H9 (cell line): ENCODE measurements at regions not wholly inside any gene's neighbourhood (a gene's known extent, or its start where the extent isn't known, plus 50 kb on each side); places are given as distances from the start of the nearest gene placed in this dataset.

Experiments
- DNase-seq: peaks from one replicate; pipeline ENCODE4 v3.0.0-alpha.2; 2017
- H2AFZ ChIP-seq: one replicate; pipeline ENCODE4 v1.6.1; 2013; ENCODE audit warnings: mild to moderate bottlenecking, low read length, control low read depth, moderate library complexity
- H2AK5ac ChIP-seq: 2 replicates; pipeline ENCODE4 v1.6.1; 2013; ENCODE audit warnings: low read length, control low read depth, mixed read lengths; ENCODE audit not compliant: insufficient read length
- H2BK120ac ChIP-seq: one replicate; pipeline ENCODE4 v1.6.1; 2013; ENCODE audit warnings: low read depth, mild to moderate bottlenecking, low read length, control low read depth, inconsistent platforms; ENCODE audit not compliant: poor library complexity, severe bottlenecking
- H2BK12ac ChIP-seq: 2 replicates; pipeline ENCODE4 v1.6.1; 2013; ENCODE audit warnings: low read length, control low read depth, mixed read lengths, low read depth; ENCODE audit not compliant: insufficient read length
- H2BK15ac ChIP-seq: 2 replicates; pipeline ENCODE4 v1.6.1; 2013; ENCODE audit warnings: low read depth, low read length, control low read depth
- H2BK20ac ChIP-seq: one replicate; pipeline ENCODE4 v1.6.1; 2013; ENCODE audit warnings: low read depth, mild to moderate bottlenecking, low read length, control low read depth, inconsistent platforms; ENCODE audit not compliant: poor library complexity, severe bottlenecking
- H2BK5ac ChIP-seq: 2 replicates; pipeline ENCODE4 v1.6.1; 2013; ENCODE audit warnings: low read length, control low read depth, mixed read lengths; ENCODE audit not compliant: insufficient read length
- H3K14ac ChIP-seq: 2 replicates; pipeline ENCODE4 v1.6.1; 2013; ENCODE audit warnings: low read length, control low read depth; ENCODE audit not compliant: insufficient read depth
- H3K18ac ChIP-seq: 2 replicates; pipeline ENCODE4 v1.6.1; 2013; ENCODE audit warnings: low read depth, mild to moderate bottlenecking, mixed read lengths, low read length, control low read depth; ENCODE audit not compliant: insufficient read length
- H3K23ac ChIP-seq: 2 replicates; pipeline ENCODE4 v1.6.1; 2013; ENCODE audit warnings: low read length, control low read depth, mixed read lengths, low read depth; ENCODE audit not compliant: insufficient read length
- H3K23me2 ChIP-seq: 2 replicates; pipeline ENCODE4 v1.6.1; 2013; ENCODE audit warnings: low read depth, mild to moderate bottlenecking, mixed read lengths, low read length, control low read depth; ENCODE audit not compliant: insufficient read length, poor library complexity, severe bottlenecking
- H3K27ac ChIP-seq: 2 replicates; pipeline ENCODE4 v1.5.1; 2013; ENCODE audit warnings: low read length, control low read depth, mixed read lengths, low read depth; ENCODE audit not compliant: insufficient read length
- H3K27me3 ChIP-seq: 2 replicates; pipeline ENCODE4 v1.6.1; 2013; ENCODE audit warnings: low read length, control low read depth, inconsistent platforms; ENCODE audit not compliant: insufficient read depth
- H3K4ac ChIP-seq: 2 replicates; pipeline ENCODE4 v1.6.1; 2013; ENCODE audit warnings: low read depth, mild to moderate bottlenecking, control low read depth, inconsistent platforms, low read length, moderate library complexity
- H3K4me1 ChIP-seq: 2 replicates; pipeline ENCODE4 v1.6.1; 2013; ENCODE audit warnings: low read length, control low read depth, inconsistent platforms; ENCODE audit not compliant: insufficient read depth
- H3K4me2 ChIP-seq: 2 replicates; pipeline ENCODE4 v1.6.1; 2013; ENCODE audit warnings: low read length, control low read depth, mixed read lengths; ENCODE audit not compliant: insufficient read length, insufficient read depth
- H3K56ac ChIP-seq: 2 replicates; pipeline ENCODE4 v1.6.1; 2013; ENCODE audit warnings: low read depth, mild to moderate bottlenecking, mixed read lengths, low read length, control low read depth; ENCODE audit not compliant: insufficient read length
- H3K79me1 ChIP-seq: 2 replicates; pipeline ENCODE4 v1.6.1; 2013; ENCODE audit warnings: low read depth, mild to moderate bottlenecking, moderate library complexity, low read length, control low read depth, inconsistent platforms; ENCODE audit not compliant: insufficient read depth, poor library complexity, severe bottlenecking
- H3K79me2 ChIP-seq: 2 replicates; pipeline ENCODE4 v1.6.1; 2013; ENCODE audit warnings: low read length, control low read depth, inconsistent platforms; ENCODE audit not compliant: insufficient read depth
- H3K9ac ChIP-seq: 2 replicates; pipeline ENCODE4 v1.6.1; 2013; ENCODE audit warnings: low read length, control low read depth, mixed read lengths; ENCODE audit not compliant: insufficient read length; ENCODE audit errors: extremely low read depth
- H3K9me3 ChIP-seq: one replicate; pipeline ENCODE4 v1.6.1; 2013; ENCODE audit warnings: low read depth, low read length, inconsistent platforms; ENCODE audit not compliant: control insufficient read depth
- H3T11ph ChIP-seq: one replicate; pipeline ENCODE4 v1.6.1; 2013; ENCODE audit warnings: mild to moderate bottlenecking, low read length, control low read depth, inconsistent platforms
- H4K20me1 ChIP-seq: one replicate; pipeline ENCODE4 v1.6.1; 2013; ENCODE audit not compliant: control insufficient read depth, insufficient read length, insufficient read depth
- H4K5ac ChIP-seq: 2 replicates; pipeline ENCODE4 v1.6.1; 2013; ENCODE audit warnings: low read depth, mild to moderate bottlenecking, mixed read lengths, low read length, control low read depth; ENCODE audit not compliant: insufficient read length
- H4K8ac ChIP-seq: replicated peaks from 2 replicates; pipeline ENCODE4 v1.6.1; 2013; ENCODE audit warnings: low read length, control low read depth, mixed read lengths, low read depth; ENCODE audit not compliant: insufficient read length
- H4K91ac ChIP-seq: 2 replicates; pipeline ENCODE4 v1.6.1; 2013; ENCODE audit warnings: low read depth, mild to moderate bottlenecking, moderate library complexity, mixed read lengths, low read length, control low read depth; ENCODE audit not compliant: insufficient read length
- H3K27ac Mint-ChIP-seq, 3 experiments: 2 replicates in 2 of 3; 3 replicates in 1 of 3; pipeline ENCODE4 v1.8.0; 2020 to 2021; ENCODE audit warnings: mixed read lengths in 3 of 3, mild to moderate bottlenecking in 1 of 3, moderate library complexity in 1 of 3
- H3K27me3 Mint-ChIP-seq: 2 replicates; pipeline ENCODE4 v1.8.0; 2021; ENCODE audit warnings: low read depth, mild to moderate bottlenecking, moderate library complexity, mixed read lengths
- H3K36me3 Mint-ChIP-seq, 3 experiments: 2 replicates in 2 of 3; 3 replicates in 1 of 3; pipeline ENCODE4 v1.8.0; 2020 to 2021; ENCODE audit warnings: low read depth in 3 of 3, mixed read lengths in 3 of 3; ENCODE audit not compliant: insufficient read depth in 1 of 3
- H3K4me1 Mint-ChIP-seq, 2 experiments: 2 replicates each; pipeline ENCODE4 v1.8.0; 2020; ENCODE audit warnings: mixed read lengths in 2 of 2
- H3K4me3 Mint-ChIP-seq, 2 experiments: 2 replicates in 1 of 2; 3 replicates in 1 of 2; pipeline ENCODE4 v1.8.0; 2020 to 2021; ENCODE audit warnings: mild to moderate bottlenecking in 2 of 2, mixed read lengths in 2 of 2, moderate library complexity in 1 of 2
- H3K9me3 Mint-ChIP-seq, 2 experiments: 2 replicates in 1 of 2; 3 replicates in 1 of 2; pipeline ENCODE4 v1.8.0; 2020; ENCODE audit warnings: mild to moderate bottlenecking in 2 of 2, mixed read lengths in 2 of 2, moderate library complexity in 1 of 2
- WGBS: extraction: QIAGEN DNeasy Blood & Tissue Kit; methylation state at CpG from one replicate; pipeline ENCODE4 v1.1.7; 2013; ENCODE audit warnings: missing lambda C conversion rate, low lambda C conversion rate, mixed read lengths; ENCODE audit not compliant: insufficient read length; ENCODE audit errors: extremely low coverage; 5-methylcytosine and 5-hydroxymethylcytosine counted together
- TF ChIP-seq, protein P1 (sequence below): fragments of 200-600 bp; sonication (generic); conservative IDR thresholded peaks from 3 replicates; pipeline ENCODE4 v1.8.0; 2021; ENCODE audit warnings: antibody characterized with exemption, mild to moderate bottlenecking

DNA sequence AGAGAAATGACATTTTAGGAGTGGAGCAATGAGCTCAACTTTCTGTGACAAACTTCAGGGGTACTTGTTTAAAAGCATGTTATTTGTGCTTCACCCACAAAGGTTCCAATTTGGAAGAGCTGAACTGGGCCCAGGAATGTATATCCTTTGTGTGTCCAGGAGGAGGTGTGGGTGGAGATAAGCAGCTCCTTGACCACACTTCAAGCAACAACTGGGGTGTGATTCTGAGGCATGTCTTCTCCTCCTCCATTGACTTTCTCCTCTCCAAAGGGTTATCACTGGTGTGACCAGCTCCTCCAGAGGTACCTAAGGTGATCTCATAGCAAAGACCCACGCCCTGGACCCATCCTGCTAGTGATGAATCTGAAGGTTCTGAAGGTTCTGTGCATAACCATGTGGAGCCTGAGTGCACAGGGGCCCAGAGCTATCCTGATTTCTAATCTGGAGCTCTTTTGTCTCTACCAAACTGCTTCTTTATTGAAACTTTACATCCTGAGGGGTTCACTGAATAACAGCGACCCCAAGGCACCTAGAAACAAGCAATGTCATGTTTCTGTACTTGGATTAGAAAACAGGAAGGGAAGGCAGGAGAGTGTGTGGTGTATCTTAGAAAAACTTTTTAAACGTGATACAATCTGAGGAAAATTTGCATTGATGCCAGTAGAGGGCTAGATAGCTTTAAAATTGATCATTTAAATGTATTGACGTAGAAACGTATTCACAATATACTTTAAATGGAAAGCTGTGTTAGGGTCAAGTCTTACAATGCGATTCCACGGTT is 60.9 kb upstream of the CD93 start:
- Histone ChIP-seq H2BK120ac (no peak overlapping the region), H3K18ac (no peak overlapping the region), H3K79me2 (no peaks in the 10 kb centered on the region), H3K14ac (no peak overlapping the region), H3T11ph (no peak overlapping the region), H3K4me2 (no peak overlapping the region), H2BK20ac (no peak overlapping the region), H4K91ac (no peak overlapping the region), H4K8ac (no peak overlapping the region), H2BK12ac (no peak overlapping the region), H3K4ac (no peak overlapping the region), H3K56ac (no peak overlapping the region), H2BK15ac (no peak overlapping the region), H4K20me1 (no peaks in the 10 kb centered on the region), H3K27me3 (no peaks in the 10 kb centered on the region), H3K79me1 (no peaks in the 10 kb centered on the region), H3K27ac (no peak overlapping the region), H3K9me3 (no peaks in the 10 kb centered on the region), H4K5ac (no peak overlapping the region), H3K23me2 (no peaks in the 10 kb centered on the region), H2BK5ac (no peak overlapping the region), H2AFZ (no peak overlapping the region), H3K9ac (no peak overlapping the region), H3K23ac (no peak overlapping the region), H2AK5ac (no peak overlapping the region), H3K4me1 (no peaks in the 10 kb centered on the region)
- no CpG with 5 or more reads among the region's 7 CpGs for WGBS
- TF ChIP-seq, protein P1, sequence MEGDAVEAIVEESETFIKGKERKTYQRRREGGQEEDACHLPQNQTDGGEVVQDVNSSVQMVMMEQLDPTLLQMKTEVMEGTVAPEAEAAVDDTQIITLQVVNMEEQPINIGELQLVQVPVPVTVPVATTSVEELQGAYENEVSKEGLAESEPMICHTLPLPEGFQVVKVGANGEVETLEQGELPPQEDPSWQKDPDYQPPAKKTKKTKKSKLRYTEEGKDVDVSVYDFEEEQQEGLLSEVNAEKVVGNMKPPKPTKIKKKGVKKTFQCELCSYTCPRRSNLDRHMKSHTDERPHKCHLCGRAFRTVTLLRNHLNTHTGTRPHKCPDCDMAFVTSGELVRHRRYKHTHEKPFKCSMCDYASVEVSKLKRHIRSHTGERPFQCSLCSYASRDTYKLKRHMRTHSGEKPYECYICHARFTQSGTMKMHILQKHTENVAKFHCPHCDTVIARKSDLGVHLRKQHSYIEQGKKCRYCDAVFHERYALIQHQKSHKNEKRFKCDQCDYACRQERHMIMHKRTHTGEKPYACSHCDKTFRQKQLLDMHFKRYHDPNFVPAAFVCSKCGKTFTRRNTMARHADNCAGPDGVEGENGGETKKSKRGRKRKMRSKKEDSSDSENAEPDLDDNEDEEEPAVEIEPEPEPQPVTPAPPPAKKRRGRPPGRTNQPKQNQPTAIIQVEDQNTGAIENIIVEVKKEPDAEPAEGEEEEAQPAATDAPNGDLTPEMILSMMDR: no peak
- DNase-seq: no peak
- H3K36me3 Mint-ChIP-seq: peaks cover 0 to 7% (median 2%) of the 10 kb centered on the region in 3 experiments; a peak in 3 of 7 replicates
- no peak overlapping the region for H3K27ac Mint-ChIP-seq
- peaks cover 6 to 7% of the 10 kb centered on the region in 2 experiments; a peak in 4 of 5 replicates for H3K9me3 Mint-ChIP-seq
- peaks cover 11 to 17% of the 10 kb centered on the region in 2 experiments for H3K4me1 Mint-ChIP-seq
- H3K27me3 Mint-ChIP-seq: peaks cover 4% of the 10 kb centered on the region
- H3K4me3 Mint-ChIP-seq: no peak overlapping the region
